Epithelial cell of proximal tubule (primary cell): ENCODE measurements at regions not wholly inside any gene's neighbourhood (a gene's known extent, or its start where the extent isn't known, plus 50 kb on each side); places are given as distances from the start of the nearest gene placed in this dataset.

ENCODE experiments used
- DNase-seq: peaks from one replicate; pipeline ENCODE4 v3.0.0-alpha.2; 2011; ENCODE audit warnings: low read depth
- H3K4me3 ChIP-seq: 2 replicates; pipeline ENCODE4 v1.5.1; 2011; ENCODE audit warnings: low read depth, mild to moderate bottlenecking, low read length
- TF ChIP-seq, protein P1 (sequence below): conservative IDR thresholded peaks from 2 replicates; pipeline ENCODE4 v1.5.1; 2012; ENCODE audit warnings: low read depth, mild to moderate bottlenecking, low read length

DNA sequence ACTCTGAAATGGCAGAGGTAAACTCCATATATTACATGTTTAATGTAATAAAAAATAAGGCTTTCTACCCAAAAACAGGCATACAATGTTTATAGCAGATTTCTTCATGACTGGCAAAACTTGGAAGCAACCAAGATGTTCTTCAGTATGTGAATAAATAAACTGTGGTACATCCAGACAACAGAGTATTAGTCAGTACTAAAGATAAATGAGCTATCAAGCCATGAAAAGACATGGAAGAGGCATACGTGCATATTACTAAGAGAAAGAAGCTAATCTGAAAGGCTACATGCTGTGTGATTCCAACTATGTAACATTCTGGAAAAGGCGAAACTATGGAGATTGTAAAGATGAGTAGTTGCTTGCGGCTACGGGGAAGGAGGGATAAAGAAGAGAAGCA is 97.4 kb downstream of the OSR1 start:
- DNase-seq = no peak
- TF ChIP-seq, protein P1, sequence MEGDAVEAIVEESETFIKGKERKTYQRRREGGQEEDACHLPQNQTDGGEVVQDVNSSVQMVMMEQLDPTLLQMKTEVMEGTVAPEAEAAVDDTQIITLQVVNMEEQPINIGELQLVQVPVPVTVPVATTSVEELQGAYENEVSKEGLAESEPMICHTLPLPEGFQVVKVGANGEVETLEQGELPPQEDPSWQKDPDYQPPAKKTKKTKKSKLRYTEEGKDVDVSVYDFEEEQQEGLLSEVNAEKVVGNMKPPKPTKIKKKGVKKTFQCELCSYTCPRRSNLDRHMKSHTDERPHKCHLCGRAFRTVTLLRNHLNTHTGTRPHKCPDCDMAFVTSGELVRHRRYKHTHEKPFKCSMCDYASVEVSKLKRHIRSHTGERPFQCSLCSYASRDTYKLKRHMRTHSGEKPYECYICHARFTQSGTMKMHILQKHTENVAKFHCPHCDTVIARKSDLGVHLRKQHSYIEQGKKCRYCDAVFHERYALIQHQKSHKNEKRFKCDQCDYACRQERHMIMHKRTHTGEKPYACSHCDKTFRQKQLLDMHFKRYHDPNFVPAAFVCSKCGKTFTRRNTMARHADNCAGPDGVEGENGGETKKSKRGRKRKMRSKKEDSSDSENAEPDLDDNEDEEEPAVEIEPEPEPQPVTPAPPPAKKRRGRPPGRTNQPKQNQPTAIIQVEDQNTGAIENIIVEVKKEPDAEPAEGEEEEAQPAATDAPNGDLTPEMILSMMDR = no peak
- H3K4me3 ChIP-seq = no peak overlapping the region

- no peak overlapping the region for H3K4me3 ChIP-seq
- TF ChIP-seq, protein P1 = no peak
- peak; percentile 39 for DNase-seq
These were observed 102.3 kb downstream of the OSR1 start for GRCh38 chr2:19256121-19256601.

- DNase-seq = no peak
- H3K4me3 ChIP-seq = no peak overlapping the region
- TF ChIP-seq, protein P1 = no peak
These were observed 102.9 kb downstream of the OSR1 start for GRCh38 chr2:19255481-19255880.

DNA sequence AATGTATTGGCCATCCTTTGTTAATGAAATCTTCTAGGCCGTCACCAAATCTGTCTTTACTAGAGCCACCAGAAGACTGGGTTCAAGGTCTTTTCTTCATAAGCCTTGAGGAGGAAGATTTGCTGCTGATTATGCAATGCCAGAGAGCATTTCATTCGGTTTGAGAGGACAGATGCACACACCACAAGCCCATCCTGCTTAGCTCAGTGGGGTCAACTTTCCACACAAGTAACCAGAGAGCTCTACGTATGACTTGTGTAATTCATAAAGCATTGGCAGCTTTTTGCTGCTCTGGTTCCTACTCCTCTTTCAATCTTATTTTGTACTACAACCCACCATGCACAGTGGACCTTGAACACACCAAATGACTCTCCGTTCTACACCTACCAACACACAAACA is 106.9 kb downstream of the OSR1 start:
- no peak overlapping the region for H3K4me3 ChIP-seq
- no peak for DNase-seq
- TF ChIP-seq, protein P1 = no peak

DNA sequence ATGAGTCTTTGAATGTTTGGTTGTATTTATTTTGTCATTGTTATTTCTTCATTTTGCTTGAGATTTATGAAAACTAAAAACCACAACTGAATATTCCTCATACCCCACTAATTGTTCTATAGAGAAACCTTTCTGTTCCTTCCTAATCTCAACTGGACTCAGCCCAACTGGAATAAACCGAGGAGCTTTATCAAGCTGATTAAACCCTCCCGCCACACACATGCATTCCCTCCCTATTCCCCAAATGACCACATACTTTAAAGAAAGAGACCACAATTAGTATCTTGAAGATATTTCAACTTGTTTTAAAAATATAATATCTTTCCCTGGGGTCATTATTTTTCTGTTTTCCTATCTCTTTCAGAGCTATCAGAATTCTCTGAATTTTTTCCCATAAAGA is 107.5 kb downstream of the OSR1 start:
- no peak for DNase-seq
- TF ChIP-seq, protein P1 = no peak
- H3K4me3 ChIP-seq = no peak overlapping the region

DNA sequence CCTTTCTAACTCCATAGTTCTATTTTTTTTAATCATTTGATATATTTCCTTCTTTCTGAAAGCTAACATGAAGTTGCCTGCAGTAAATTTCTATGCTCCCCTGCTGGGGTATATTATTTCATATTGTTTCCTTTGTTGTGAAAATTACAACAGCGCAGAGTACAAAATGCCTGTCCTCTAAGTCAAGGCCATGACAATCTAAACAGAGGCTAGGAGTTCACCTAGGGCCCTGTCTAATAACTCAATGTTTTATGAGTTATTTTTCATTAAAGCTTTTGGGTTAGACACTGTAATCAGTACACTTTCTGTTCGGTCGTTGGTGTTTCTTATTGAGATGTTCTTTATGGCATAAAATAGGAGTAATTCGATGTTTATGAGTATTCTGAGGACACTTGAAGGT is 111.2 kb downstream of the OSR1 start:
- TF ChIP-seq, protein P1 = no peak
- no peak for DNase-seq
- no peak overlapping the region for H3K4me3 ChIP-seq

DNA sequence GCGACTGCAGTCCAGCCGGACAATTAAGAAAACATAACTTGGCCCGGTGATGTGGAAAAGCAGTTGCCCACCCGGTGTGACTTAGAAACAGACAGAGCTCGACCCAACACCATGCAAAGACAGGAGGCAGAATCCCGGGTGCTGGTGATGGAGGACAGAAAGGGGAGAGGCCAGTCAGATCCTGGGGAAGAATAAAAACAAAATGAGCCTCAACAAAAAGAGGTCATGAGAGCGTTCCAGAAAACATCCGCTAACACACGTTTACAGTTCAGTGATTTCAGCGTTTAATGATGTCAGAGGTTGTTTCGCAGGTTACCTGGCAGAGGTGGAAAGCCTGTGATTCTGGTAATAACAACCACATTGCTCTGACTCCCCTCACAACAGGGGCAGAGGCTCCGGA is 111.9 kb downstream of the OSR1 start:
- no peak for DNase-seq
- no peak overlapping the region for H3K4me3 ChIP-seq
- TF ChIP-seq, protein P1 = no peak
